Renal cortex interstitium (tissue), 11 donors: ENCODE measurements at regions not wholly inside any gene's neighbourhood (a gene's known extent, or its start where the extent isn't known, plus 50 kb on each side); places are given as distances from the start of the nearest gene placed in this dataset.

Experiments used
- DNase-seq, 11 donors: peaks; one replicate each; pipeline ENCODE4 v3.0.0-alpha.2; 2013; ENCODE audit warnings: low read depth in 9 of 11, low spot score in 4 of 11; ENCODE audit errors: extremely low read depth in 1 of 11

DNA sequence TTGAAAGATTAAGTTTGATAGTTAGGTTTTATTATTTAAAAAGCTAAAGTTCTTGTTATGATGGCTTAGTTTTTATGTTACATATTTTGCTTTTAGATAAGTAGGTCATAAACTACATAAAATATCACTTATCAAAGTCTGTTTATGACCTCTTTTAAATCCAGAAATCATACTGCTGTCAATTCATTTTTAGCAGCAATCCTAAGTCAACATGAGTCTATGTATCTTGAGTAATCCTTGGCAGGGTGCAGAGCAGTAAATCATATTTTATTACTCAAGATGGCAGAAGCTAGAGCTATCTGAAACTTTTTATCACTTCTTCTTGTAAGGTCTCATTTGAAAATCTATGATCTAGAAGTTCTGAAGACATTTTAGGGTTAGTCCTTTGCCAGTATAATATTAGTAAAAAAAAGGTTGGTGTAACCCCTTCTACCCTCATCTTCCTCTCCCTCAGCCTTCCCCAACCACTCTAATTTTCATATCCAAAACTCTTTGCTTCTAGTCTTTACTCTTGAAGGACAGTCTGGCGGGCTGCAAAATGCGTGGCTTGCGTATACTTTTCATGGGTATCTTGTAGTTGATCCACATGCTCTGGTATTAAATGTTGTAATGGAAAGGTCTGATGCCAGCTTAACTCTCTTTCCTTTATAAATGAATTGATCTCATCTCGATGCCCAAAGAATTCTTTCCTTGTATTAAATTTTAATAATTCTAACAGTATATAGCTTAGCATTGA lies 134.0 kb upstream of the THRB start:
- no peak for DNase-seq

DNA sequence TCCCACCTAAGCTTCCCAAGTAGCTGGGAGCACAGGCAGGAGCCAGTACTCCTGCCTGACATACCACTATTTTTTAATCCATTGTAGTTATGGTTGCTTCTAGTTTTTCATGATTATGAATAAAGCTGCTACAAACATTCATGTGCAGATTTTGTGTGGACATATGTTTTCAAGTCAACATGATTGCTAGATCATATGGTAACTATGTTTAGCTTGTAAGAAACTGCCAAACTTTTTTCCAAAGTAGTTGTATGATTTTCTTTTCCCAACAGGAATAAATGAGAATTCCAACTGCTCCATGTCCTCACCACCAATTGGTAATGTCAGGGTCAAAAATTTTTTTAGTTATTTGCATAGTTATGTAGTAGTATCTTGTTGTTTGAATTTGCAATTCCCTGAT lies 136.8 kb upstream of the THRB start:
- no peak for DNase-seq

DNA sequence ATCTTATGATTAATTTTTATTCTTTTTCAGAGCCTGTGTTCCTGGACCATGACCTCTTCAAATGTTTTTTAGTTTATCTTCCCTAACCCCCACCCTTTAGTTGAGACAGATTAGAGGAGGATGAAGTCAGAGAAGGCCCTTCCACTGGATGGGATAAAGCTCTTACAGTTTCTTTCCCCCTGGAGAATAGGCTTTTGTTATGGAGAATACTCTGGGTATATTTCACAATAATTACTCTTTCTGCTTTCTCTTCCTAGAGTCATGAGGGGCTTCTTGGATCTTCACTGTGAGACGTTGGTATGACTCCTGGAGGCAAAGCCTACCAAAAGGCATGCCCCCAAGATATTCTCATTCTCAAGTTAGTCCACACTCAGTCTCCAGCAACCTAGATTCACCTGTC lies 144.4 kb upstream of the THRB start:
- DNase-seq, result no peak

DNA sequence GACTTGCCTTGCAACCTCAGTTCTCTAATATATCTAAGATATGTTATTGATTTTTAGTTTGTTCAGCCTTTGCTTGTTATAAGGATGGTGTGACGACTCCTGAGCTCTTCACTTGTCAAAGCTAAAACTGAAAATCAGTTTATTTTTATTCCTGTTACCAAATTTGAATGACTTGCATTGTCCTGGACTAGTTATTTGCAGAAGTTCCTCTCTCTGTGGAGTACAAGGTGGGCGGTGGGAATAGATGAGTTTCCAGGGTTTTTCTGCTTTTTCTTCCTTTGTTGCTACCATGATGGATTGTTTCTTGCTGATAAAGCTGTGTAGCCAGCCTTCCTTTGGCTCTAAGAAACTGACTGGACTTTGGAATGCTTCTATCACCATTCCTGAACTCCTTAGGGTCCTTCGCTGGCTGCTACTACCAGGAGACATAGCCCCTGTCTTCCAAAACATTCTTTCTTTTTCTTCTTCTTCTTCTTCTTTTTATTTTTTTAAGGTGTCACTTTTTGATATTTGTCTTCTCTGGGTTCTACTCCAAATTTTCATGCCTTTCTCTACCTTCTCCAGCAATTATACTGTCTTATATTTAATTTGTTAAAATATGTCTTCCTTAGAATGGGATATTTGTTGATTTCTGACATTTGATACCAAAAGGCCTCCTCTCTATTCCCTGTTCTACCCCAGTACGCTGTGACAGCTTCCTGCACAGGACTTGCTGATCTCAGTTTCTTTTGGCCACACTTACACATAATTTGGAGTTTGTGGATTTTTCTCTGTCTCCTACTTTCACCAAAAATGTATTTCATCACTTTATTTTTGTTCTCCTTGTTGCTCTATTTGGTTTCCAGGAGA lies 145.1 kb upstream of the THRB start:
- DNase-seq, result no peak

DNA sequence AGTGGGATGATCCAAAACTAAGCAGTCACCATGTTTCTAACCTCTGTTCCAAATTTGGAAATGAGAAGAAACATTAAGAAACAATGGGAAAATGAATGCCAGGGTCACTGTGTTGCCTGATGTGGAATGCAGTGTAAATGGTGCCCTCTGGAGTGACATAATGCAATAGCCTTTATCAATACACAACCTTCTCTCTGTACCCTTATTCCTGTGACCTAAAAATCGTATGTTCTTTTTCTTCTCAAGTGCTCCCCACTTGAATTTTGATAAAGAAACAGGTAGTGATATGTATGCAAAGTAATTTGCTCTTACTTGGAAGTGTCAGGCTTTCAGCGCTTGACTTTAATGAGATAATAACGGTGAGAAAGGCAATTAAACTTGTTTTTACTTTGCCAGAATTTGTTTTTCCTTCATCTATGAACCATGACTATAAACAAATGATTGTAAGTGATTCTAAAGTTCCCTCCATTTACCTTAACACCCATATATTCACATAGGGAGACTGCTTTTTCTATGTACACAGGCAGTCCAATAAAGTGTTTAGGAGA lies 145.8 kb upstream of the THRB start:
- peak in 5 of 11 donors; percentile 8 to 21 (median 20) for DNase-seq

DNA sequence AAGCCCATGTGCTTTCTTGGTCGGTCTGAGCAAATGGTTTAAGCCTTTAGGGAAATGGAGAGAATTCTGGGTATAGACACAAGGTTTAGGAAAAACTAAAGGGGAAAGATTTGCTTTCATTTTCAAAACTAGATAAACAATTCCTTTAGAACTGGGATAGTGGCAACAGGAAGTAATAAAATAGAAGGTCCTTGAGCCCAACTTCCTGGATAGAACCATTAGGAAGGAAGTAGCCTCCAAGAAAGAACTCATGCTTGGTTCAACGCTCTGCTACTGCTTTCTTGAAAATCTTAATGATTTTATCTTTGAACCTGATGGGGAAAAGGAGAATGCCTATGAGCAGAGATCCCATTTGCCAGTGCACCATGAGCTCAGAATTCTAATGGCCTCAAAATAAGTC lies 147.0 kb upstream of the THRB start:
- no peak for DNase-seq

DNA sequence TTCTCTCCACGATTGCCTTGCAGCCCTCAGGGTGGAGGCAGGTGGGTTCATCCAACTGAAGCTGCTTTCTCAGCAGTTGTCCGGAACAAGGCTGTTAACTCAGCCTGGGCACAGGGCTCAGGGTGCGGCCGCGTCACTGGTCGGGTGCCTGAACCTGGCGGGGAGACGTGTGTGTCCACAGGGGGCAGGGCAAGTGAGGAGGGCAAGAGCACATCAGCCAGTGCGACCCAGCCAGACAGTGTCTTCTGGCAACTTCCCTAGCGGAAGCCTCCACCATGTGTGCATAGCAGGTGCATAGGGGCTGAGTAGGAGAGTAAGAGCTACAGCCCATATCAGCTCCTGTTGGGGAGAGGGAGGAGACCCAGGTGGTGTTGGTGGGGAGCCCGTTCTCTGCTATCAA lies 150.4 kb upstream of the THRB start:
- no peak for DNase-seq

DNA sequence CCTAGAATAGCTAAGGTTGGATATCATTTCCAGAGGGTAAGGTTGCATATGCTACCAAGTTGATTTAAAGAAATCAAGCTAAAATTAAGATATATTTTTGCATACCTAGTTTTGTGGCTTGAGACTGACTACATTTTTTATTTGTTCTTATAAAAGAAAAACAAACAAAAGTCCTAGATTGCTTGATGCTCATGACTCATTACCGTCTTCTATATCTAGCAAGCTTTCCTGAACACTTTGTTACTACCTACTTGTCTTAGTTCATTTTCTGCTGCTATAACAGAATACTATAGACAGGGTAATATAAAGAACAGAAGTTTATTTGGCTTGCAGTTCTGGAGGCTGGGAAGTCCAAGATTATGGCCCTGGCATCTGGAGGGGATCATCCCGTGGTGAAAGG lies 152.1 kb upstream of the THRB start:
- no peak for DNase-seq

DNA sequence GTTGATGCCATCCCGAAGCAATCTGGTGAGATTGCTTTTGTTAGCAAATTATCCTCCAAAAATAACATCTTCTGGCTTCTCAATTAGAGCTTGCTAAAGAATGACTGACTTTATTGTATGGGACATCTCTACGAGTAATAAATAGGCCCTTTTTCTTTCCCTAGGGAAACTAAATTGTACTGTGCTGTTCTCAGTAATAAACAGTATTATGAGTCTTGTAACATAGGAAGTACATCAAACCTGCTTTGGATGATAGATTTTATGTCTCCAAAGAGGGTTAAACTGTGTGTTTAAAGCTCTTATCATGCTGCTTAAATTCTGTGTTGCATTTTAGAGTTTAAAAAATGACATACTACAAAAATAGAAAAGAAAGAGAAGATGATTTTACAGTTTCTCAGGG lies 153.4 kb upstream of the THRB start:
- no peak for DNase-seq

DNA sequence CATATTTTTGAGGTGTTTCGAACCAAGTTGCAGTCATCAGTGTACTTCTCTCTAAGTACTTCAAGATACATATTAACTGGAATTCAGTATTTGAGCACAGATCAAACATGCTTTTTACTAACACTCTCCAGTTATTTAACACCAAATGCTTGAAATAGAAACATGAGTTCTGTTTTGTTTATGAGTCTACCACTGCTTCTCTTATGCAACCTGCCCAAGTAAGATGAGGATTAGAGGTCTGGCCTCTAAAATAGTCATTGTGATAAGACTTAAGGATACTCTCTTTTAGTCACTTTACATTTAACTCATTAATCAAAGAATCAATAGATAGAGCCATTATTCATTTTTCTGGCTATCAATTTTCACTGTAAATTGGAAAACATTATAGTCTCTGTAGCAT lies 156.2 kb upstream of the THRB start:
- no peak for DNase-seq

DNA sequence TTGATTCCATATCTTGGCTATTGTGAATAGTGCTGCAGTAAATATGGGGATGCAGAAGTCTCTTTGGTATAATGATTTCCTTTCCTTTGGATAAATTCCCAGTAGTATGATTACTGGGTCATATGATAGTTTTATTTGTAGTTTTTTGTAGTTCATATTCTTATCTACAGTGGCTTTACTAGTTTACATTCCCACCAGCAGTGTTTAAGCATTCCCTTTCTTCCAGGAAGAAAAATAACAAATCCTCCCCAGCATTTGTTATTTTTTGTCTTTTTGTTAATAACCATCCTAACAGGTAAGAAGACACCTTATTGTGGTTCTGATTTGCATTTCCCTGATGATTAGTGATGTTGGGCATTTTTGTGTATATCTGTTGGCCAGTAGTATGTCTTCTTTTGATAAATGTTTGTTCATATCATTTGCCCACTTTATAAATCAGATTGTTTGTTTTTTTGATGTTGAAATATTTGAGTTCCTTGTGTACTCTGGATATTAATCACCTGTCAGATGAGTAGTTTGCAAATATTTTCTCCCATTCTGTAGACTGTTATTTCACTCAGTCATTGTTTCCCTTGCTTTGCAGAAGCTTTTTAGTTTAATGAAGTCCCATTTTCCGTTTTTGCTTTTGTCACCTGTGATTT lies 163.3 kb upstream of the THRB start:
- no peak for DNase-seq

DNA sequence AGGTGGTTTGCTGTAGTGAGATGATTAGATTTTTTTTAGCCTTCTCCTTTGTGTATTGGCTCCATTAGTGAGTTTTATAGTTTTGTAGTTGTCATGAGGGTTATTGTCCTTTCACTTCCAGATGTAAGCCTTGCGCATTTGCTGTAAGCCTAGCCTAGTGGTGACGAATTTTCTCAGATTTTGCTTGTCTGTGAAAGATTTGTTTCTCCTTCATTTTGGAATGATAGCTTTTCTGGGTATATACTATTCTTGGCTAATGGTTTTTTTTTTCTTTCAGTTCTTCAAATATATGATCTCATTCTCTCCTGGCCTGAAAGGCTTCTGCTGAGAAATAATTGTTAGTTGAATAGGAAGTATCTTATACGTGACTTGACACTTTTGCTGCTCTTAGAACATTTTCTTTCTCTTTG lies 166.5 kb upstream of the THRB start:
- no peak for DNase-seq

DNA sequence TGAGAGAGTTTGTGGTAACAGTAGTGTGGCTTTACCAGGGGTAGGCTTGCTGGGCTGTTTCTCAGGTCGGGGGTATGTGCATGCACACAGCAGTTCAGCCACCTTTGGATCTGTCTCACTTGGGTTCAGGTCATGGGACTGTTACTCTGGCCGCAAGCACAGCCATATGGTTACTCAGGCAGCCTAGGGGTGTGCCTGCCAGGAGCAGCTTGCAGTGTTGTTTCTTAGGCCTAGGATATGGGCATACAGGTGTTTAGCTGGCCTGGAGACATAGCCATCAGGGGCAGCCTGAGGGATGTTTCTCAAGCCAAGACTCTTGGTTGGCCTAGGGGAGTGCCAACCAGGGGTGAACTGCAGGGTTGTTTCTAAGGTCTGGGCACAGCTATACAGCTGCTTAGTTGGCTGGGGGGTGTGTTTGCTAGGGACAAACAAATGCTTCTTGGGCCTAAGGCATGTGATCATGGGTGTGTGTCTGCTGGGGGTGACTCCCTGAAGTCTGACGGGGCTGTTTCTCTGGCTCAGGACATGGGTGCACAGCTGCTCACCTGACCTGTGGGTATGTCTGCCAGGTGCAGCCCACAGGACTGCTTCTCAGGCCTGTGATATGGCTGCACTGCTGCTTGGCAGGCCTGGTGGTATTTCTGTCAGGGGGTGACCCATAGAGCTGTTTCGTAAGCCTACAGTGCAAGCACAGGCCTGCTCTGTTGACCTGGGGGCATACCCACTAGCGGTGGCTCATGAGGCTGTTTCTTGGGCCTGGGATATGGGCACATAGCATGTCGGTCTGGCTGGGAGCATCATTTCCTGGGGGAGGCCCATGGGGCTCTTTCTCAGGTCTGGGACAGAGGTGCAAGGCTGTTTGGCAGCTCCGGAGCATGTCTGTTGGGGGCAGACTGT lies 168.0 kb upstream of the THRB start:
- no peak for DNase-seq

DNA sequence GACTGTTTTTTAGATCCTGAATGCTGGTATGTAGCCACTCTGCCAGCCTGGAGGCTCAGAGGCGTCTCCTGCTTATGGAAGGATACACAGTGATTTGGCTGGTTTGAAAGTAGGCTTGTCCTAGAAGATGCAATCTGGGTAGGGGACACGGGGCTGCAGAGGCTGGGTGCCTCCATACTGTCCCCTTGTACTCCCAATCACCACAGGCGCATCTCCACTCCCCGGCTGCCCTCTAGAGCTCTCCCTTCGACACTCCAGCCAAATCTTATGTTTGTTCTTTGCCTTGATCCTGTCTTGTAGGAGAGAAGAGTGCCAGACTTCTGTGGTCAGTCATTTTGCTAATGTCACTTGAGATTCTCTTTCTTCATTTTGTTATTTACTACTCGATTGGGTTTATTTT lies 168.8 kb upstream of the THRB start:
- DNase-seq, result no peak

DNA sequence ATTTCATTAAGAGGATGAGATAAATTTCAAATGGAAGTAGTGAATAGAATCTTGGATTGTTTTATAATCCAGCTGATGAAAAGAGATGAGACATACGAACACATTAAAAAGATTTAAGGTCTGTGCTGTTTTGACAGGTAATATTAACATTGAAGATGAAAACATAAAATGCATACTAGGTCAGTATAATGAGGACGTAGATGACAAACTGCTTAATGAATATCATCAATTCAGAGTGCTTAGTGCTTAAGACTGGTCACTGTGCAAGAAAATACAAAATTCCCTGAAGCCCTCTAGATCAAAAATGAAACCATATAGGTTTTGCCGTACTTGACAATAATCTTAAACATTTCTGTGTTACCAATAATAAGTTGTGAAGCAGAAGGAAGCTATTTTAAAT lies 173.4 kb upstream of the THRB start:
- DNase-seq, result no peak

DNA sequence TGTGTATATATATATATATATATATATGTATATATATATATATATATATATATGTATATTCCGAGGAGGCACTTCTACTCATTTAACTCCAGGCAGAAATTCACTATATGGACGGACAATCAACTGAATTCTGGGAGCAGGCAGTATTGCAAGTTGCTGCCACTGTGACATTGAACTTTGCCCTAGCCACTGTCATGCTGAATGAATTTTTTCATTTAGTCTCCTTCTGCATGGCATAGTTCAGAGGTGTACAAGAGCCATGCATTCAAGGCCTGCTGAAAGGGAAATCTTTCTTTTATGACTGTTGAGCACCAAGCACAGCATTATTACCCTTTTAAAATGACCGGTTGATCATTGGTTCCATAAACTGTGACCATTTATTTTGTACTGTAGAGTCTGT lies 176.2 kb upstream of the THRB start:
- DNase-seq, result no peak

DNA sequence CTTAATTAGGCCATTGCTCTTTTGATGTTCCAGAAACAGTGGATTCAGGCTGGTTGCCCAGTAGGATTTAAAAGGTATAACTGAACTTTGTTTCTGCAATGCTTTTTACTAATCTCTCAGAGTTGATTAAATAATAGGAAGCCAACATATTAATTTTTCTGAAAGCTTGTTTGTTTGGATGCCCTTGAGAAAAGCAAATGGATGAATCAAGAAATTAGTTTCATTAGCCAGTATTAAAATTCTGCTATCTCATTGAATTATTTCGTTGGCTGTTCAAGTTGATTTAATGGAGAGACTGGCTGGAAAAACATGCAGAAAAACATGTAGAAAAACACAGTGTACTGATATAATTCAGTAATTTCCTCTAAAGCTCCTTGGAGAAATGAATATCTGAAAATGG lies 178.9 kb upstream of the THRB start:
- DNase-seq, result no peak

DNA sequence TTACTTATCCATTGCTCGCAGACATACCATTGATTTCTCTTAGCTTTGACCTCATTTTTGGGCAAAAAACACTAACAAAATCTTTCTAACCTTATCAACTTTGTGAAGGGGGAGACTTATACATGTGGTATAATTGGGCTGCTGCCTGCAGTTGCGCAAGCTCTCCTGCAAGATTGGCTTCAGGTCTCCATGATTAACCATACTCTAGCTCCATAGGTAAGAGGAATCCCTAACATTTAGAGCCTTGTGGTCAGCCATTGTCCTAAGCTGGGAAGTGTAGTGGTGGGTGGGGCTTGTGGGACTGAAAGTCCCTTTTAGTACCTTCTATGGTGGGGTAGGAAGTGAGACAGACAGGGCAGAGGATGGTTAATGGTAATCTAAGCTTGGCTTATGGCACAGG lies 179.6 kb upstream of the THRB start:
- DNase-seq, result no peak

DNA sequence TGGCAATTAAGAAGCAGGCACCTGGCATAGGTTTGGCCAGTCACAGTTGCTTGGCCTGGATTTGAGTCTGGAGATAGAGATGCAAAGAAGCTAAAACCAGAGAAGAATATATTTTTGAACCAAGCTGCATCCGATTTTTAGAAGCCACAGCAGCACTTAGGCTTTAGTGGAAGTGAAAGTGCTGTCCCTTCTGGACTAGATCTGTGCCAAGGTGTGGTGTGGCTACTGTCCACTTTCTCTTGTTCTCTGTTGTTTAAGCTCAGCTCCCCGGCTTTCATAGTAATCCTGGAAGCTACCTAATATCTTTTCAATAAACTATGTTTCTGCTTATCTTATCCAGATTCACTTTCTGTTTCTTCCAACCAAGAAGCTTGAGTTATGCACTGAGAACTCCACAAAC lies 183.4 kb upstream of the THRB start:
- DNase-seq, result no peak
